Esophagus muscularis mucosa (tissue), 4 donors: ENCODE measurements at regions not wholly inside any gene's neighbourhood (a gene's known extent, or its start where the extent isn't known, plus 50 kb on each side); places are given as distances from the start of the nearest gene placed in this dataset.

Source experiments
- EP300 ChIP-seq: sonication (generic); formaldehyde crosslinking; IDR thresholded peaks from one replicate; pipeline ENCODE4 v1.6.1; 2017; ENCODE audit warnings: antibody characterized with exemption
- POLR2A ChIP-seq: fragments of 450-650 bp; IDR thresholded peaks from one replicate; pipeline ENCODE4 v1.6.1; 2017; ENCODE audit warnings: antibody characterized with exemption, moderate library complexity, mild to moderate bottlenecking, low read depth
- POLR2AphosphoS5 ChIP-seq, 2 donors: sonication (generic); formaldehyde crosslinking; IDR thresholded peaks; one replicate each; pipeline ENCODE4 v1.6.1; 2017; ENCODE audit warnings: antibody characterized with exemption in 2 of 2
- TF ChIP-seq, protein P1 (sequence below), 3 experiments: fragments of 200-600 bp in 2 of 3; fragments of 450-650 bp in 1 of 3; sonication (generic) in 2 of 3; IDR thresholded peaks; one replicate each; pipeline ENCODE4 v1.5.1; 2017 to 2019; ENCODE audit warnings: antibody characterized with exemption in 3 of 3, mild to moderate bottlenecking in 2 of 3, moderate library complexity in 1 of 3

DNA sequence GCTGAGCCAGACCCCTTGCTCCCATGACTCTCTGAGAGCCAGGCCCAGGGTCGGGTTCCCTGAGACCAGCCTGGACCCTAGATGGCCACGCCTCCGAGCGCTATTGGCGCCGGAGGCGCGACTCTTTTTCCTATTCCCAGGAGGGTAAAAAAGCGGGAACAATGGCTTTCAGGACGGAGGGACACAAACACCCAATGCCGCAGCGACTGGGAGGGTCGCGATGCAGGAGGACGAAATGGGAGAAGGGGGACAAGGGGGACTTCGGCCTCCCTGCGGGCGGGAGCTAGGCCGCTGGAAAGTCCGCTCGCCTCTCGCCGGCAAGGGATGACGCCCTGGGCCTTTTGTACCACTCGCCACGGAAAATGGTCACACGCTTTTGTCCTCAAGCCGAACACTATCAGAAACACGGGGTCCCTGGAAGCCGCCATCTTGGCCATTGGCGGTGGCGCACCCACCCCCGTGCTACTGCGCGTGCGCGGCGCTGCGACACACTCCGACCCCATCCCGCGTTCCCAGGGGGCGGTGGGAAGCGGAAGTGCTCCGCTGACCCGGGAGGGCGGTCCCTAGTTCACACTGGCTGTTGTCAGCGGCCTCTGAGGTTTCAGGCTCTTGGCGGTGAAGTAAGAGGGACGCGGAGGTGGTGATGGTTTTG is 98.4 kb downstream of the ZNF674 start:
- TF ChIP-seq, protein P1, sequence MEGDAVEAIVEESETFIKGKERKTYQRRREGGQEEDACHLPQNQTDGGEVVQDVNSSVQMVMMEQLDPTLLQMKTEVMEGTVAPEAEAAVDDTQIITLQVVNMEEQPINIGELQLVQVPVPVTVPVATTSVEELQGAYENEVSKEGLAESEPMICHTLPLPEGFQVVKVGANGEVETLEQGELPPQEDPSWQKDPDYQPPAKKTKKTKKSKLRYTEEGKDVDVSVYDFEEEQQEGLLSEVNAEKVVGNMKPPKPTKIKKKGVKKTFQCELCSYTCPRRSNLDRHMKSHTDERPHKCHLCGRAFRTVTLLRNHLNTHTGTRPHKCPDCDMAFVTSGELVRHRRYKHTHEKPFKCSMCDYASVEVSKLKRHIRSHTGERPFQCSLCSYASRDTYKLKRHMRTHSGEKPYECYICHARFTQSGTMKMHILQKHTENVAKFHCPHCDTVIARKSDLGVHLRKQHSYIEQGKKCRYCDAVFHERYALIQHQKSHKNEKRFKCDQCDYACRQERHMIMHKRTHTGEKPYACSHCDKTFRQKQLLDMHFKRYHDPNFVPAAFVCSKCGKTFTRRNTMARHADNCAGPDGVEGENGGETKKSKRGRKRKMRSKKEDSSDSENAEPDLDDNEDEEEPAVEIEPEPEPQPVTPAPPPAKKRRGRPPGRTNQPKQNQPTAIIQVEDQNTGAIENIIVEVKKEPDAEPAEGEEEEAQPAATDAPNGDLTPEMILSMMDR (IDR thresholded peaks at IDR 0.05): no peak
- peak; percentile 83 to 90 for TF ChIP-seq POLR2AphosphoS5 (IDR thresholded peaks at IDR 0.05)
- no peak for TF ChIP-seq EP300
- TF ChIP-seq POLR2A: peak; percentile 59
